Caco-2 (cell line): ENCODE measurements at regions not wholly inside any gene's neighbourhood (a gene's known extent, or its start where the extent isn't known, plus 50 kb on each side); places are given as distances from the start of the nearest gene placed in this dataset.
"Not testable (repeated sequence)": the region's sequence is repeated elsewhere in the genome, so short reads cannot be mapped to it uniquely, and the experiment has no call there.

ENCODE experiments used
- BruUV-seq: library from RNA; stranded (reverse); fragments of 400-500 nt; replicated peaks from 2 replicates; lab custom pipeline; 2021; lab: Mats Ljungman, UMichigan
- CTCF ChIA-PET: fragments of 300-600 bp; sonication (Branson Sonifier 250); formaldehyde crosslinking; loops from one replicate; lab custom pipeline; 2022; ENCODE audit warnings: antibody characterized with exemption; lab: Charles Lee
- POLR2A ChIA-PET: fragments of 300-600 bp; sonication (Branson Sonifier 250); formaldehyde crosslinking; loops from one replicate; lab custom pipeline; 2022; ENCODE audit warnings: antibody characterized with exemption; lab: Charles Lee
- DNase-seq, 2 experiments: peaks; one replicate each; pipeline versions ENCODE4 v3.0.0 to v3.0.0-alpha.2; 2020 to 2022
- H3K27me3 ChIP-seq: replicated peaks from 2 replicates; pipeline ENCODE4 v1.6.0; 2011; ENCODE audit warnings: low read length; ENCODE audit not compliant: control insufficient read depth, insufficient read depth
- H3K36me3 ChIP-seq: 2 replicates; pipeline ENCODE4 v1.5.1; 2011; ENCODE audit warnings: low read length; ENCODE audit not compliant: control insufficient read depth, insufficient read depth
- H3K4me1 ChIP-seq: fragments of 250-450 bp; sonication (Bioruptor Pico); 2 replicates; pipeline ENCODE4 v1.5.1; 2020; ENCODE audit warnings: mild to moderate bottlenecking
- H3K4me3 ChIP-seq: 2 replicates; pipeline ENCODE4 v1.5.1; 2011; ENCODE audit warnings: low read depth, mild to moderate bottlenecking, control low read depth, low read length
- H3K9me3 ChIP-seq: fragments of 250-450 bp; sonication (Bioruptor Pico); 2 replicates; pipeline ENCODE4 v1.5.1; 2020; ENCODE audit warnings: mild to moderate bottlenecking, moderate library complexity
- H3K27ac Mint-ChIP-seq: one replicate; pipeline ENCODE4 v1.8.0; 2022; ENCODE audit warnings: mixed read lengths; ENCODE audit not compliant: unreplicated experiment
- H3K27me3 Mint-ChIP-seq: one replicate; pipeline ENCODE4 v1.8.0; 2022; ENCODE audit warnings: mixed read lengths; ENCODE audit not compliant: insufficient read depth, unreplicated experiment
- H3K36me3 Mint-ChIP-seq: one replicate; pipeline ENCODE4 v1.8.0; 2022; ENCODE audit warnings: mild to moderate bottlenecking, mixed read lengths; ENCODE audit not compliant: insufficient read depth, unreplicated experiment
- H3K4me1 Mint-ChIP-seq: one replicate; pipeline ENCODE4 v1.8.0; 2022; ENCODE audit warnings: low read depth, mixed read lengths; ENCODE audit not compliant: unreplicated experiment
- H3K4me3 Mint-ChIP-seq: one replicate; pipeline ENCODE4 v1.8.0; 2022; ENCODE audit warnings: mild to moderate bottlenecking, moderate library complexity, mixed read lengths; ENCODE audit not compliant: unreplicated experiment
- H3K9me3 Mint-ChIP-seq: one replicate; pipeline ENCODE4 v1.8.0; 2022; ENCODE audit warnings: mixed read lengths; ENCODE audit not compliant: unreplicated experiment
- intact Hi-C: fragments of 100-400 bp; cut with micrococcal nuclease; formaldehyde crosslinking; loops from one replicate; pipeline ENCODE4 v1.10.0; 2022; ENCODE audit not compliant: unreplicated experiment
- TF ChIP-seq, protein P1 (sequence below), 2 experiments: fragments of 200-600 bp in 1 of 2; IDR thresholded peaks; 1 replicate in 1 of 2; 2 replicates in 1 of 2; pipeline versions ENCODE4 v1.5.1 to v1.8.0; 2011 to 2022; ENCODE audit warnings: antibody characterized with exemption in 1 of 2, control low read depth in 1 of 2, inconsistent platforms in 1 of 2, low read depth in 1 of 2, low read length in 1 of 2, mild to moderate bottlenecking in 1 of 2, moderate library complexity in 1 of 2; ENCODE audit not compliant: insufficient read depth in 1 of 2, severe bottlenecking in 1 of 2, unreplicated experiment in 1 of 2

GRCh38 chr1:166601650-166602278, 237.5 kb upstream of the POGK start:
- no peaks in the 10 kb centered on the region for H3K27me3 ChIP-seq
- no peaks in the 10 kb centered on the region for H3K9me3 Mint-ChIP-seq
- ChIA-PET CTCF (no interaction called here), POLR2A (interaction anchor here (0.6 kb wide), 1 partner anchor 8 kb away, joined by 3 read pairs; no protein-coding TSS in a partner anchor)
- H3K4me1 ChIP-seq = no peaks in the 10 kb centered on the region
- H3K36me3 Mint-ChIP-seq = no peaks in the 10 kb centered on the region
- no peak overlapping the region for H3K4me3 ChIP-seq
- H3K4me1 Mint-ChIP-seq = peaks cover 7% of the 10 kb centered on the region
- TF ChIP-seq, protein P1, sequence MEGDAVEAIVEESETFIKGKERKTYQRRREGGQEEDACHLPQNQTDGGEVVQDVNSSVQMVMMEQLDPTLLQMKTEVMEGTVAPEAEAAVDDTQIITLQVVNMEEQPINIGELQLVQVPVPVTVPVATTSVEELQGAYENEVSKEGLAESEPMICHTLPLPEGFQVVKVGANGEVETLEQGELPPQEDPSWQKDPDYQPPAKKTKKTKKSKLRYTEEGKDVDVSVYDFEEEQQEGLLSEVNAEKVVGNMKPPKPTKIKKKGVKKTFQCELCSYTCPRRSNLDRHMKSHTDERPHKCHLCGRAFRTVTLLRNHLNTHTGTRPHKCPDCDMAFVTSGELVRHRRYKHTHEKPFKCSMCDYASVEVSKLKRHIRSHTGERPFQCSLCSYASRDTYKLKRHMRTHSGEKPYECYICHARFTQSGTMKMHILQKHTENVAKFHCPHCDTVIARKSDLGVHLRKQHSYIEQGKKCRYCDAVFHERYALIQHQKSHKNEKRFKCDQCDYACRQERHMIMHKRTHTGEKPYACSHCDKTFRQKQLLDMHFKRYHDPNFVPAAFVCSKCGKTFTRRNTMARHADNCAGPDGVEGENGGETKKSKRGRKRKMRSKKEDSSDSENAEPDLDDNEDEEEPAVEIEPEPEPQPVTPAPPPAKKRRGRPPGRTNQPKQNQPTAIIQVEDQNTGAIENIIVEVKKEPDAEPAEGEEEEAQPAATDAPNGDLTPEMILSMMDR (IDR thresholded peaks at IDR 0.05; ENCODE audit: insufficient read depth in 1 of 2, low read depth in 1 of 2, low read length in 1 of 2, severe bottlenecking in 1 of 2, unreplicated experiment in 1 of 2) = no peak
- no peak overlapping the region for H3K27ac Mint-ChIP-seq
- no peaks in the 10 kb centered on the region for H3K36me3 ChIP-seq
- no TSS peak for BruUV-seq
- no peaks in the 10 kb centered on the region for H3K27me3 Mint-ChIP-seq
- H3K4me3 Mint-ChIP-seq = no peak overlapping the region
- DNase-seq = no peak
- intact Hi-C loops = no loop called here
- H3K9me3 ChIP-seq = no peaks in the 10 kb centered on the region

GRCh38 chr1:166602801-166603200, 236.5 kb upstream of the POGK start:
- CTCF ChIA-PET, H3K9me3 ChIP-seq, POLR2A ChIA-PET, intact Hi-C loops, H3K4me3 ChIP-seq, H3K36me3 ChIP-seq, H3K27me3 ChIP-seq, H3K27me3 Mint-ChIP-seq, H3K4me1 Mint-ChIP-seq, DNase-seq, H3K36me3 Mint-ChIP-seq, BruUV-seq, H3K4me3 Mint-ChIP-seq, H3K9me3 Mint-ChIP-seq, H3K4me1 ChIP-seq, H3K27ac Mint-ChIP-seq: not testable (repeated sequence)

DNA sequence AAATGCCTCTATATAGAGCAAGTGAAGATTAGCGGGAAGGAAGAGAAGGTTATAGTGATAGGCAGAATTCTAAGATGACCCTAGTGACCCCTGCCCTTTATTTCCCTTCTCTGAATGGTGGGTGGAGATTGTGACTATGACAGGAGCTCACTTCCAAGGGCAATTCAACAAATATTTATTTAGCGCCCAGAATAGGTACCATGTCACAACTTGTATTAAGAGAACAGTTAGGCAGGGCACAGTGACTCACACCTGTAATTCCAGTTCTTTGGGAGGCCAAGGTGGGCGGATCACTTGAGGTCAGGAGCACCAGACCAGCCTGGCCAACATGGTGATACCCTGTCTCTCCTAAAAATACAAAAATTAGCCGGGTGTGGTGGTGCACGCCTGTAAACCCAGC, 236.0 kb upstream of the POGK start:
- TF ChIP-seq, protein P1 (IDR thresholded peaks at IDR 0.05; ENCODE audit: insufficient read depth in 1 of 2, low read depth in 1 of 2, low read length in 1 of 2, severe bottlenecking in 1 of 2, unreplicated experiment in 1 of 2) = no peak
- Mint-ChIP-seq H3K4me1 (peaks cover 7% of the 10 kb centered on the region), H3K4me3 (no peak overlapping the region), H3K27ac (no peak overlapping the region), H3K27me3 (no peaks in the 10 kb centered on the region), H3K36me3 (no peaks in the 10 kb centered on the region), H3K9me3 (no peaks in the 10 kb centered on the region)
- ChIA-PET CTCF (no interaction called here), POLR2A (no interaction called here)
- intact Hi-C loops = no loop called here
- Histone ChIP-seq H3K4me1 (no peaks in the 10 kb centered on the region), H3K9me3 (no peaks in the 10 kb centered on the region), H3K36me3 (no peaks in the 10 kb centered on the region), H3K27me3 (no peaks in the 10 kb centered on the region), H3K4me3 (no peak overlapping the region)
- DNase-seq = peak in 1 of 2 experiments; percentile 10
- no TSS peak for BruUV-seq
